ENCODE measurements at regions not wholly inside any gene's neighbourhood (a gene's known extent, or its start where the extent isn't known, plus 50 kb on each side); places are given as distances from the start of the nearest gene placed in this dataset.
"Not testable (repeated sequence)": the region's sequence is repeated elsewhere in the genome, so short reads cannot be mapped to it uniquely, and the experiment has no call there.

DNA sequence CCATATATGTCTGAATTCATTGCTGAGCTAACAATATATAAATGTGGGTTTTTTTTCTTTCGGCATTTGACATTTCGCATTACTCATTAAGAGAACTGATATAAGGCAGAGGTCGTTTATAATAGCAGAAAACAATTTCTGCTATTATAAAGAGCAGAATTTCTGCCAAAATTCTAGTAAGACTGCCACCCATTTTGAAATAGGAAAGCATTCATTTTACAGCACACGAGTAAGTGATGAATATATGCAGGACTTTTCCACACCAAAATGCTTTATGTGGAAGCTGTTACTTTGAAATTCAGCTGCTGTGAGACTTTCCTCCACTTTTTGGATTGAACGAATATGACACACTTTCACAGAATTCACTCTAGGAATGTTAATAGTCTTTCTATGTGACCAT, 610.9 kb upstream of the MAN1A1 start:
- no peak for DNase-seq

DNA sequence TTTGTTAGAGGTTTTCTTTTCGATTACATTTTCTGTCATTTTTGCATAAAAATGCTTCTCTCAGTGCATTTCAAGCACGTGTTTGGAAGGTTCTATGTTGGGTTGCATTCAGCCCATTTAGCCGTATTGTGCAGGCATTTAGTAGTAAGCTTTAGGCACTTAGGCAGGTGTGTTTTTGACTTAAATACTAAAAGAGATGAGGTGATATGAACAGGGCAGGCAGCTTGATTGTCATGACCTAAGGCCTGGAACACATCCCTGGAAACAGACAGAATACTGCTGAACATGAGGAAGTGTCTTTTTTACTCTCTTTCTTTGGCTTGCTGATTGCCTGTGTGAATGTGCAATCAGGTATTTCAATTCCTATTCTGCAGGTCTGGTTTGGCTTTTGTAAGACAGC, 610.5 kb upstream of the MAN1A1 start:
- DNase-seq: peak; percentile 34

DNA sequence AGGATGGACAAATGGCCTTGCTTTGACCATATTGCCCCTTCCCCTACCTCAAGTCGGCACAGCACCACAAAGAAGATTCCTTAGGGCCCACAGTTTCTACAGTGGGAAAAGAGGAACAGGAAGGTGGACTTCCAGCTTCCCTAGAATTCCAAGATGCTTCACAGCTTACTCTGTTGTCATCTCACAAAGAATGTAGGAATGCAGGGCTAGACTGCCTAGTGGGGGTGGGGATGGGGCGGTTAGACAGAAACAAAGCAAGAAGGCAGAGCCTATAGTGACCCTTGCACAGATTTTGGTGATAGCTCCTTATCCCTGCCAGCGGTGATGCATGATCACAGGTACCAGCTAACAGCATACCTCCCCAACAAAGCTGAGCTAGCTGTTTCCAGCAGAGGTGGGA, 607.6 kb upstream of the MAN1A1 start:
- DNase-seq: no peak

DNA sequence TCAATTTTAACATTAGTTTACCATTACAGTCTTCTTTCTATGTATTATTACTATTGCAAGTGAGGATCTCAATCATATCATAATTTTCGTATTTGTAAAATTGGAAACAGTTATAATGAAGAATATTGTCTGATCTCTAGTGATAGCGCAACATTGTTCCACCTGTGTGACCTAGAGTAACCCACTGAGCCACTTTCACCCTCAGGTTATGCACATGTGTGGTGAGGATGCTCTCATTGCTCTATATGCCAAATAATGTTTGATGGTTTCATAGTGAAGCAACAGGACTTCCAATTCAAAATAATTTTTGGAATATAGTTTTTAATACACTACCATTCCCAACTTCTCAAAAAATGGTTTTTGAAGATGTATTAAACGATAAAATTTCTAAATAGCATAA, 603.1 kb upstream of the MAN1A1 start:
- no peak for DNase-seq

DNA sequence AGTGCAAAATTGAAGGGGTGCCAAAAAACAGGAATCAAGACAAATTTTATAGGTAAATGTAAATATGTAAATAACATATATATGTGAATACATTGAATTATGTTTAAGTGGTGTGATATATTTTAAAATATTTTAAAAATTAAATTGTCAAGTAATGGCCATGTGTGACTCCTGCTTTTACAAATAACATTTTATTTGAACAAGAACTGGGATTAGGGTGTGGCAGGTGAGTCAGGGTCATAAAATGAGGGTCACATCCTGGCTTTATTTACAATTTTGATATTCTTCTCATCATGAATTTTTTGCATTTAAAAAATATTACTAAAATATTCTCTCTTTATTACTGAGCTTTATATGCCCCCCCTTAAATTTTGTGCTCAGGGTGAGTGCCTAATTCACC, 601.1 kb upstream of the MAN1A1 start:
- DNase-seq: no peak

DNA sequence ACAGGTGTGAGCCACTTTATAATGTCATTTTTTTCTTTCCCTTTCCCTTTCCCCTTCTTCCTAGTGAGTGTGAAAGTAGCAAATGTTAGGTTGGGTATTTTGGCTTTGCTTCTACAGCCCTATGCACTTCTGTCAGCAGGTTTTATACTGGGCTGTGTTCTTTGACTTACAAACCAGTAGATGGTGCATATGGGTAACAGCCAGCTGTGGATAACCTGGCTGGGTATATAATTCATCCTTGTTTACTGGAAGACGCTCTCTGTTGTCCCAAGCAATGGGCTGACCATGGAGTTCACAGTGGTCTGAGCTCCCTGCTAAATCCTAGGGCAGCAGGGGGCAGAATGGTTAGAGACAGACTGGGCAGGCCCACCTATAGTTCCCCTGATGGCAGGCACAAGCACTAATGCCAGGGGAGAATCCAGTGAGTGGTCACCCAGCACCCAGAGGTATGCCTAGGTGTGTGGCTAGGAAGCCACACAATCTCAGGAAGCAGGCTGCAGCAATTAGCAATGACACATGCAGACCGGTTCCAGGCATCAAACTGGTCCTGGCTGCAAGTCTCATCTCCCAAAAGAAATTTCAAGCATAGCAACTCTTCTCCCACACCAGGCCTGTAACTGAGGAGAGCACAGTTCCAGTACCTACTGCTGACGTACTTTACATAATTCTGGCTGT, 592.7 kb upstream of the MAN1A1 start:
- DNase-seq: no peak

DNA sequence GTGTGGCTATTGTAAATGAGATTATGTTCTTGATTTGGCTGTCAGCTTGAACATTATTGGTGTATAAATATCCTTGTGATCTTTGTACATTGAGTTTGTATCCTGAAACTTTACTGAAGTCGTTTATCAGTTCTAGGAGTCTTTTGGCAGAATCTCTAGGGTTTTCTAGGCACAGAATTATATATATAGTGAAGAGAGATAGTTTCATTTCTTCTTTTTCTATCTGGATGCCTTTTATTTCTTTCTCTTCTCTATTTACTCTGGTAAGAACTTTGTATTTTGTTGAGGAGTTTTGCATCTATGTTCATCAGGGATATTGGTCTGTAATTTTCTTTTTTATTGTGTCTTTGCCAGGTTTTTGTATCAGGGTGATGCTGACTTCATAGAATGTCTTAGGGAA, 589.2 kb upstream of the MAN1A1 start:
- no peak for DNase-seq

DNA sequence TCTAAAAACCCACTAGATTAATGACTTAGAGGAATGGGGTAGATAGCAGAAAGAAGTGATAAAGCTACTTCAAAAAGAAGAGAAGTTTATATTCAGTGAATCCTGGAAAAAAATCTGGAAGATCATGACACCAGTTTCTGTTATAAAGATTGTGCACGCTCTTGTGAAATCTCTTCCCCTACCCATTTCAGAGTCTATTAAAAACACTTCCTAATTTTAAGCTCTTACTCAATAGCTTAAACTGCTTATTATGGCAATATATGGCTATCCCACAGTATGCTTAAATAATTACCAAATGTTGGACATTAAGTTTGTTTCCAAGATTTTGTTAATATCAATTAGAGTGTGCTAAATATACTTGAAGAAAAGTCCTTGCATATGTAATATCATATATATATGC, 585.3 kb upstream of the MAN1A1 start:
- DNase-seq: no peak

DNA sequence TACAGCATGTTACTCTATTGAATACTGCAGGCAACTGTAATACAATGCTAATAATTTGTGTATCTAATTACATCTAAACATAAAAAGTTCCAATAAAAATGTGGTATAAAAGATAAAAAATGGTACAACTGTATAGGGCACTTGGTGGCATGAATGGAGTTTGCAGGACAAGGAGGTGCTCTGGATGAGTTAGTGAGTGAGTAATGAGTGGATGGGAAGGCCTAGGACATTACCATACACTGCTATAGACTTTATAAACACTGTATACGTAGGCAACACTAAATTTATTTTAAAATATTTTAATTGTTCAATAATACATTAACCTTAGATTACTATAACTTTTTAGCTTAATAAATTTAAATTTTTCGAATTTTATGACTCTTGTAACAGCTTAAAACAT, 579.6 kb upstream of the MAN1A1 start:
- no peak for DNase-seq

DNA sequence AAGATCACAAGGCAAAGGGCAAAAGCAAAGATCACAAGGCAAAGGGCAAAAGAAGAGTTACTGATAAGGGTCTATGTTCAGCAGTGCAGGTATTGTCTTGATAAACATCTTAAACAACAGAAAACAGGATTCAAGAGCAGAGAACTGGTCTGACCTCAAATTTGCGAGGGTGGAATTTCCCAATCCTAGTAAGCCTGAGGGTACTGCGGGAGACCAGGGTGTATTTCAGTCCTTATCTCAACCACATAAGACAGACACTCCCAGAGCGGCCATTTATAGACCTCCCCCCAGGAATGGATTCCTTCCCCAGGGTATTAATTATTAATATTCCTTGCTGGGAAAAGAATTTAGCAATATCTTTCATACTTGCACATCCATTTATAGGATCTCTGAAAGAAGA, 575.3 kb upstream of the MAN1A1 start:
- DNase-seq: not testable (repeated sequence)

DNA sequence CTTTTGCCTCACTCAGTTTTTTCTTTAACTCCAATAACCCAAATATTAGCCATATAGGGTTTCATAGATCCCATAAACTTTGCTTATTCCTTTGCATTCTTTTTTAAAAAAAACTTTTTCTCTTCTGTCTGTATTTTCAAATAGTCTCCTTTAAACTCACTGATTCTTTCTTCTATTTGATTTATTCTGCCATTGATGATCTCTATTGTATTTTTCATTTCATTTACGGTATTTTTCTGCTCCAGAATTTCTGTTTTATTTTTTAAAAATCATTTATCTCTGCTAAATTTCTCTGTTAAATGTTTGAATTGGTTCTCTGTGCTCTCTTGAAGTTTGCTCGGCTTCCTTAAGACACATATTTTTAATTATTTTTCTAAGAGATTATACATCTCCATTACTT, 573.3 kb upstream of the MAN1A1 start:
- no peak for DNase-seq

DNA sequence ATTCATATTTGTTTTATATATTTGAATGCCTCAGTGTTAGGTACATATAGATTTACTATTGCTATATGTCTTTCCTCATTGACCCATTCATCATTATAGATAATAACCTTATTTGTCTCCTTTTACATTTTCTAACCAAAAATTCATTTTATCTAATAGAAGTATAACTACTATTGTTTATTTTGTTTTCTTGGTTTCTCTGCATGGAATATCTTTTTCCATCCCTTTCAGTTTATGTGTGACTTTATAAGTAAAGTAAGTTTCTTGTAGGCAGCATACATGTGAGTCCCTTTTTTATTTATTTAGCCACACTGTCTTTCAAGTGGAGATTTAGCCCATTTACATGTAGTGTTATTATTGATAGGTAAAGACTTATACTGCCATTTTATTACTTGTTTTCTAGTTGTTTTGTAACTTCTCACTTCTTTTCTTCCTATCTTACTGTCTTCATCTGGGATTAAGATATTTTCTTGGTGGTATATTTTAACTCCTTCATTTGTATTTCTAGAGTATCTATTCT, 572.0 kb upstream of the MAN1A1 start:
- no peak for DNase-seq

DNA sequence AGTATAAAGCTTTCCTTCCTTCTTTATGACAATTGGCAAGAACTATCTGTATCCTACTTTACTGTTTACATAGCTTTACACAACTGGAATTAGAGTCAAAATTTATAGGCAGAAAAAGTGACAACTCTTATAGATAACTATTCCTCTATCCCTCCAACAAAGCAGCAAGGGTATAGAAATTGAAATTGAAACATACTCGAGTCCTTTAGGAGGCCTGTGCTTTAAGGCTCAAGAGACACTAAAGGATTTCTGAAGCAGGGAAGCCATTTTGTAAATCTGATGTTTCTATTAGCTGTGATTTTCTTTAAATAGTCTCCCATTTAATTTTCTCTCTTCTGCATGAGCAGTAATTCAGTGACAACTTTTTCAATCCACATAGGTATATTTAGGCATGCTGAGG, 567.6 kb upstream of the MAN1A1 start:
- no peak for DNase-seq

DNA sequence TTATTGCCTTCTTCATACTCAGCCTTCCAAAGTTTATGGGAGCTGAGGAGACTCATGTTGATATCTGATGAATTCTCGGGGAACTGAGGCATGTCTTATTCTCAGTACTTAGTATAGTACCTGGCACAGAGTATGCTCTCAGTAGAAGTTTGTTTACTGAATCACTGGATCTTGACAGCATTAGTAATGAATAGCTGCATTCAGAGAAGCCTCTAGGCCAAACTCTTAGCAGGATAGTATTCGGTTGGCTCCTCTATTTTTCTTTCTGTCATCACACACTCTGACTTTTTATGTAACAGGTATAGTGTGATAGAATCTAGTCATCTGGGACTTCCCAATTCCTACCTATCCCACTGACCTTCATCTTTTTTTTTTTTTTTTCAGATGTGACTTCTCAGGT, 566.4 kb upstream of the MAN1A1 start:
- DNase-seq: no peak

DNA sequence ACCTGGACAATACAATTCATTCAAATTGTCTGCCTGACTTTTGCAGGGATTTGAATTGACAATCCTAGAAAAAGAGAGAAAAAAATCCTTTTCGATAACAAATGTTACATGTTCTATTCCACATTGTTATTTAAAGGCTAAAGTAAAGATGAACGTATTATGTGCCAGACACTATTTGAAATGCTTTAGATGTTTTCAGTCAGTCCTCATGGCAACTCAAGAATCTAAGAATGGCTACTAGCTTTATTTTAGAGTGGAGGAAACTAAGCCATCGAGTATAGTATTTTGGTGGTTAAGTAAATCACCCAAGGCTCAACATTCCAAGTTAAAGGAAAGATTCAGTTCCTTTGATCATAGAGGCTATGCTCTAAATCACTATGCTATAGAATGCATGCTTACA, 558.6 kb upstream of the MAN1A1 start:
- DNase-seq: no peak

DNA sequence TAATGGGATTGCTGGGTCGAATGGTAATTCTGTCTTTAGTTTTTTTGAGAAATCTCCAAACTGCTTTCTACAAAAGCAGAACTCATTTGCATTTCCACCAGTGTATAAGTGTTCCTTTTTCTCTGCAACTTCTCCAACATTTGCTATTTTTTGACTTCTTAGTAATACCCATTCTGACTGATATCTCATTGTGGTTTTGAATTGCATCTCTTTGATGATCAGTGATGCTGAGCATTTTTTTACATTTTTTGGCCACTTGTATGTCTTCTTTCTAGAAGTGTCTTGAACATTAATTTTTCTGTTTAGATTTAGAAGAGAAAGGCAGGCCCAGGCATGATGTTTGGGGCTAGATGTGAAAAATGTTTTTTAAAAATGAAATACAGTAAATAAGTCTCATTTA, 553.1 kb upstream of the MAN1A1 start:
- no peak for DNase-seq

DNA sequence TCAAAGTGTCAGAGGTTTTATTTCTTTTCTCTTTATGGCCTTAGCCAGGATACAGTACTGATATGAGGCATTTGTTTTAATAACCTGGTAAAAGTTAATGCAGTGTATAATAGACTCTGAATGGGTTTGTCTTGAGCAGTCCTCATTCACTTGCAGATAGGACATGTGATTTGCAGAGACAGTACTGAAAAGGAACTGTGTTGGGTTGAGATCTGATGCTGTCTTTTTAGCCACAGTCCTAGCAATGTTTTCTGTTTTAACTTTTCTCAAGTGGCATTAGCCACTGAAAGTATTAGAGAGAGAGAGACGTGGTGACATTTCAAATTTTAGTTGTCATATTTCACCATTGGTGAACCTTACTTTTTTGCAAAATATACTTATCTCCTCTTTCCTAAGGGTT, 547.2 kb upstream of the MAN1A1 start:
- DNase-seq: no peak

DNA sequence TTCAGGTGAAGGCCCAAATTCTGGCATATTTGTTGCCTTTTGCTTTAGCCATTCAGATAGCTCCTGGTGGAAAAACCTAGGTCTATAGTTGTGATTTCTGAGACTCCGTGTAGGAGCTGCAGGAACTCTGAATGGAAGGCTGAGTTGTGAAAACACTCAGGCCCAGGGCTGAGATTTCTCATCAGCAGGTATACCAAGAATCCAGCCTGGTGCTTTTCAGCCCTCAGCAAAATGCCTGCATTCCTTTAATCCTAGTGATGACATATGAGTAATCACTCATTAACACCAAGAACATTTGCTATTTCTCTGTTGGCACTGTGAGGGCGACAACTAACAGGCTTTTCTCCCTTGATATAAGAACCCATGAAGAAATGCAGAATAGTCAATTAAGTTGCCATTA, 546.1 kb upstream of the MAN1A1 start:
- no peak for DNase-seq

DNA sequence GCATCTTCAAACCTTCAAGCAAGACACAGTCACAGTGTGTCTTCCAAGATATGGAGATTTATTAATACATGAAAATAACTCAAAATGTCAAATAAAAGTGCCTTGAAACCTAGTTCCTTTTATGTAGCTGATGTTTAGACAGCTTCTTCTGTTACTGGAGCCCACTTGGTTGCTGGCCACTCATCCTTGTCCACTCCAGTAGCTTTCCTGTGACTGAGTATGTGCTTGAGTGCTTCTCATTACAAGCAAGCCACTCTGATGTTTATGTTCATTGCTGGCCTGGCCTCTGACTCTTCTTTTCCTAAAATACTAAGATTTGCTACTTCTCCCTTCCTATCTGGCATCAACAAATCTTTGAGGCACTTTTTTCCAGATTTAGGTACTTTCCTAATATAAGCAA, 545.2 kb upstream of the MAN1A1 start:
- DNase-seq: no peak

DNA sequence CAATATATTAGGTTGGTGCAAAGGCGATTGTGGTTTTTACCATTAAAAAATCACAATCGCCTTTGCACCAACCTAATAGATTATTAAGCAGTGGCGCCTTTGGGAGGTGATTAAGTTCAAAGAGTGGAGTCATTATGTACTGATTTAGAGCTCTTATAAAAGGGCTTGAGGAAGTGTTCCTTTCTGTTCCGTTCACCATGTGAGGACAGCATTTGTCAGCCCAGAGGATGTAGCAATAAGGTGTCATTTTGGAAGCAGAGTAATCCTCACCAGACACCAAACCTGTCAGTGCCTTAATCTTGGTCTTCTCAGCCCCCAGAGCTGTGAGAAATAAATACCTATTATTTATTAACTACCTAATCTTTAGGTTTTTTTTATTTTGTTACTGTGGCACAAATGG, 542.1 kb upstream of the MAN1A1 start:
- no peak for DNase-seq

DNA sequence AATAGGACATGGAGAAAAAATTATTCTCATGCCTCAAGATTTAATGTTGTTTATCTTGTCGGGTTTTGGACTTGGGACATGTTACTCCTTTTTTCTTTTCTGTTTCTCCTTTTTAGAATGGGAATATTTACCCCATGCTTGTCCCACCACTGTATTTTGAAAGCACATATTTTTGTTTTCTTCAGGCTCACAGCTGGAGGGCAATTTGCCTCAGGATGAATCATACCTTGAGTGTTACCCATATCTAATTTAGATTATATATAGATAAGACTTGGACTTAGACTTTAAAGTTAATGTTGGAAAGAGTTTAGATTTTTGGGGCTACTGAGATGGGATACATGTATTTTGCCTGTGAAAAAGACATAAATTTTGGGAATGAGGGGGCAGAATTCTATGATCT, 541.6 kb upstream of the MAN1A1 start:
- DNase-seq: no peak

DNA sequence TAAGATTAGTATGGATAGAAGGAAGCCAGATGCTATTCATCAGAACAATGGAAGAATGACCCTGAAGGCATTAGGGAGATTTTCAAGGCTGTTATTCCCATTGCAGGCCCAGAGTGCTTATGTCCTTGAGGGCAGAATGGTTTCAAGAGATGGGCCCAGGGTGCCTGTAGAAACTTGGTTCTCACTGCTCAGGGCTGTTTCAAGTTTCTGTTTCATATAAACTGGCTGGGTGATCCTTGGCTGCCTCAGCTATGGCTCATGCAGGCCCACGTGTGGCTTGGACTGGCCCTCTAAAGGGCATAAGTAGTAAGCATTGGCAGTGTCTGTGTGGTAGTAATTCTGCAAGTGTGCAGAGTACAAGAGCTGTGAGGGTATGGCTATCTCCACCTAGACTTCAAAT, 540.9 kb upstream of the MAN1A1 start:
- DNase-seq: no peak

DNA sequence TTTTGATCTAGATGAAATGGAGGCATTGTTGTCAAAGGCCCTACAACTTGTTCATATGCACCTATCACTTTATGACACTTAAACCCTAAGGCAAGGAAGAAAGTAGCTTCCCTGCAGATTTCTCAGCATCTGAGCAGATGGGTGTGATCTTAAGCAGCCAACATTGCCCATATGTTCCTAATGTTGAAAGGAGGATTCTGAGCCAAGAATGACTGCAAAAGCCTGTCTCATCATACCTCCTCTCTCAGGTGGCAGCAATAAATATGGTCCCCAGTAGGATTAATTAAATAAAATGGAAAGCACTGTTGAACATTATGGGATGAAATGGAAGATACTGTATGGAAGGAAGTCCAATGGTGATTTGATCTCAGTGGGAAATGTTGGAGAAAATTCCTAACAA, 538.1 kb upstream of the MAN1A1 start:
- no peak for DNase-seq

DNA sequence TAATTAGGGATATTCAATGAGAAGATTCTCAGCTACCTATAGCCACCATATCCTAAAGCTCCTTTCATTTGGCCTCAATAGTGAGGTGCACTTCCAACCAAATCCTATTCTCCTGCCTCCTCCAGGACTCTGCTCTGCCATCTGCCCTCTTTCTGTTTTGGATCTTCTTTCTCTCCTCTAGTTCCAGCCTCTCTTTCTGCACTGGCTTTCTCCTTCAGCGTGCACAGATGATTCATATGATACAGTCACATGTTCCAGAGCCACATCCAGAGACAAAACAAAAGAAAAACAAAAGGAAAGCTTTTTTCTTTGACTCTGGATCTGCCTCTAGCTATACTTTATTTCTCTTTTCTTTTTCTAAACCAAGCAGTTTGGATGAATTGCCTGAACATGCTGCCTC, 531.9 kb upstream of the MAN1A1 start:
- peak; percentile 1 for DNase-seq

DNA sequence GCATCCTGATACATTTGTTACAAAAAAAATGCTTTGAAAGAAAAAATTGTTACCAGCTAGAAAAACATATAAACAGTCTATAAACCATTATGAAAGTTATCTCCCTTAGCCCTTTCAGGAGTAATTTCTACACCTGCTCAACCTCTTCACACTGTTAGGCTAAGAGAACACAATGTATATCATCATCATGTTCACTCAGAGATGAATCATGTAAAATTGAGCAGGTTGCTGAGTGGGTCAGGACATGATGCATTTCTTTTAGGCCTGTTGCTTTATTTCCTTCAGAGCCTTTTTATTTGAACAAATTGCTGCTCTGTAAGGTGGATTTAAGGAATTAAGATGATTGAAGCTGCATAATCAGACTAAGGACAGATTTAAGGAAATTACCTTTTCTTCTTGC, 531.3 kb upstream of the MAN1A1 start:
- no peak for DNase-seq
